Activated CD4-positive, alpha-beta T cell treated with anti-CD3 and anti-CD28 coated beads, Interleukin-2, amount 10 ng/mL, durations not matched to agents 7 days and 5 days (primary cell): ENCODE measurements at regions not wholly inside any gene's neighbourhood (a gene's known extent, or its start where the extent isn't known, plus 50 kb on each side); places are given as distances from the start of the nearest gene placed in this dataset.

Experiments used
- CTCF ChIA-PET: fragments of 350-600 bp; sonication (Branson Sonifier 250); formaldehyde crosslinking; loops from one replicate; lab custom pipeline; 2021; ENCODE audit warnings: antibody characterized with exemption; lab: Charles Lee
- POLR2A ChIA-PET: fragments of 350-600 bp; sonication (Branson Sonifier 250); formaldehyde crosslinking; loops from one replicate; lab custom pipeline; 2021; ENCODE audit warnings: antibody characterized with exemption; lab: Charles Lee
- DNase-seq: peaks from one replicate; pipeline ENCODE4 v3.0.0-alpha.2; 2020
- H3K27ac Mint-ChIP-seq: one replicate; pipeline ENCODE4 v1.8.0; 2021; ENCODE audit warnings: mild to moderate bottlenecking, moderate library complexity, mixed read lengths
- H3K27me3 Mint-ChIP-seq: one replicate; pipeline ENCODE4 v1.8.0; 2021; ENCODE audit warnings: mixed read lengths
- H3K36me3 Mint-ChIP-seq: one replicate; pipeline ENCODE4 v1.8.0; 2021; ENCODE audit warnings: low read depth, mixed read lengths
- H3K4me1 Mint-ChIP-seq: one replicate; pipeline ENCODE4 v1.8.0; 2021; ENCODE audit warnings: mixed read lengths
- H3K4me3 Mint-ChIP-seq: one replicate; pipeline ENCODE4 v1.8.0; 2021; ENCODE audit warnings: mild to moderate bottlenecking, moderate library complexity, mixed read lengths
- H3K9me3 Mint-ChIP-seq: one replicate; pipeline ENCODE4 v1.8.0; 2021; ENCODE audit warnings: mixed read lengths

GRCh38 chr11:134577751-134578395 is 165.8 kb upstream of the B3GAT1 start:
- H3K9me3 Mint-ChIP-seq = no peaks in the 10 kb centered on the region
- peaks cover 14% of the 10 kb centered on the region for H3K27me3 Mint-ChIP-seq
- H3K36me3 Mint-ChIP-seq = no peaks in the 10 kb centered on the region
- DNase-seq = no peak
- no peak overlapping the region for H3K27ac Mint-ChIP-seq
- peaks cover 5% of the 10 kb centered on the region for H3K4me1 Mint-ChIP-seq
- CTCF ChIA-PET = interaction anchor here (1.1 kb wide), 1 partner anchor 11 kb away, joined by 3 read pairs; no protein-coding TSS in a partner anchor
- no peak overlapping the region for H3K4me3 Mint-ChIP-seq
- POLR2A ChIA-PET = no interaction called here

- H3K36me3 Mint-ChIP-seq = no peaks in the 10 kb centered on the region
- H3K27me3 Mint-ChIP-seq = peaks cover 10% of the 10 kb centered on the region
- H3K4me3 Mint-ChIP-seq = no peak overlapping the region
- ChIA-PET POLR2A (no interaction called here), CTCF (interaction anchor here (1.3 kb wide), 1 partner anchor 32 kb away, joined by 4 read pairs; no protein-coding TSS in a partner anchor)
- no peaks in the 10 kb centered on the region for H3K4me1 Mint-ChIP-seq
- H3K27ac Mint-ChIP-seq = no peak overlapping the region
- no peaks in the 10 kb centered on the region for H3K9me3 Mint-ChIP-seq
- DNase-seq = peak; percentile 3
Measured at GRCh38 chr11:134576721-134577171, 164.7 kb upstream of the B3GAT1 start.

- CTCF ChIA-PET = interaction anchor here (1.3 kb wide), 1 partner anchor 31 kb away, joined by 4 read pairs; no protein-coding TSS in a partner anchor
- Mint-ChIP-seq H3K36me3 (no peaks in the 10 kb centered on the region), H3K27ac (no peak overlapping the region), H3K9me3 (no peaks in the 10 kb centered on the region), H3K27me3 (peaks cover 9% of the 10 kb centered on the region), H3K4me3 (no peak overlapping the region), H3K4me1 (no peaks in the 10 kb centered on the region)
- peak; percentile 5 for DNase-seq
- POLR2A ChIA-PET = no interaction called here
Measured at GRCh38 chr11:134576286-134576685, 164.2 kb upstream of the B3GAT1 start.

GRCh38 chr11:134575504-134576230 is 163.6 kb upstream of the B3GAT1 start:
- no peaks in the 10 kb centered on the region for H3K9me3 Mint-ChIP-seq
- DNase-seq = no peak
- no peaks in the 10 kb centered on the region for H3K4me1 Mint-ChIP-seq
- CTCF ChIA-PET = interaction anchor here (1.3 kb wide), 1 partner anchor 31 kb away, joined by 4 read pairs; no protein-coding TSS in a partner anchor
- H3K4me3 Mint-ChIP-seq = no peak overlapping the region
- POLR2A ChIA-PET = no interaction called here
- H3K27ac Mint-ChIP-seq = no peak overlapping the region
- H3K36me3 Mint-ChIP-seq = no peaks in the 10 kb centered on the region
- H3K27me3 Mint-ChIP-seq = peaks cover 10% of the 10 kb centered on the region

- H3K4me1 Mint-ChIP-seq = no peaks in the 10 kb centered on the region
- no peak overlapping the region for H3K4me3 Mint-ChIP-seq
- peaks cover 9% of the 10 kb centered on the region for H3K27me3 Mint-ChIP-seq
- no peaks in the 10 kb centered on the region for H3K9me3 Mint-ChIP-seq
- H3K27ac Mint-ChIP-seq = no peak overlapping the region
- ChIA-PET CTCF (no interaction called here), POLR2A (no interaction called here)
- DNase-seq = peak; percentile 1
- H3K36me3 Mint-ChIP-seq = no peaks in the 10 kb centered on the region
Measured at GRCh38 chr11:134574947-134575346, 162.9 kb upstream of the B3GAT1 start.

GRCh38 chr11:134574425-134574824 is 162.4 kb upstream of the B3GAT1 start:
- Mint-ChIP-seq H3K36me3 (no peaks in the 10 kb centered on the region), H3K4me1 (no peaks in the 10 kb centered on the region), H3K9me3 (no peaks in the 10 kb centered on the region), H3K27me3 (peaks cover 9% of the 10 kb centered on the region), H3K4me3 (no peak overlapping the region), H3K27ac (no peak overlapping the region)
- ChIA-PET POLR2A (no interaction called here), CTCF (no interaction called here)
- peak; percentile 4 for DNase-seq

- Mint-ChIP-seq H3K27me3 (peaks cover 9% of the 10 kb centered on the region), H3K4me1 (no peaks in the 10 kb centered on the region), H3K4me3 (no peak overlapping the region), H3K9me3 (no peaks in the 10 kb centered on the region), H3K36me3 (no peaks in the 10 kb centered on the region), H3K27ac (no peak overlapping the region)
- DNase-seq = no peak
- CTCF ChIA-PET = no interaction called here
- POLR2A ChIA-PET = no interaction called here
Measured at GRCh38 chr11:134573857-134574256, 161.8 kb upstream of the B3GAT1 start.

GRCh38 chr11:134572741-134573675 is 161.0 kb upstream of the B3GAT1 start:
- Mint-ChIP-seq H3K4me3 (no peak overlapping the region), H3K27me3 (peaks cover 9% of the 10 kb centered on the region), H3K9me3 (no peaks in the 10 kb centered on the region), H3K27ac (no peak overlapping the region), H3K36me3 (no peaks in the 10 kb centered on the region), H3K4me1 (no peaks in the 10 kb centered on the region)
- ChIA-PET POLR2A (no interaction called here), CTCF (no interaction called here)
- peak; percentile 4 for DNase-seq

GRCh38 chr11:134571301-134571700 is 159.3 kb upstream of the B3GAT1 start:
- Mint-ChIP-seq H3K4me3 (no peak overlapping the region), H3K9me3 (no peaks in the 10 kb centered on the region), H3K36me3 (no peaks in the 10 kb centered on the region), H3K4me1 (no peaks in the 10 kb centered on the region), H3K27me3 (peaks cover 9% of the 10 kb centered on the region), H3K27ac (no peak overlapping the region)
- ChIA-PET POLR2A (no interaction called here), CTCF (no interaction called here)
- no peak for DNase-seq

- ChIA-PET CTCF (no interaction called here), POLR2A (no interaction called here)
- Mint-ChIP-seq H3K36me3 (no peaks in the 10 kb centered on the region), H3K9me3 (no peaks in the 10 kb centered on the region), H3K4me3 (no peak overlapping the region), H3K4me1 (no peaks in the 10 kb centered on the region), H3K27ac (no peak overlapping the region), H3K27me3 (peaks cover 9% of the 10 kb centered on the region)
- DNase-seq = no peak
Measured at GRCh38 chr11:134569195-134569594, 157.2 kb upstream of the B3GAT1 start.

- POLR2A ChIA-PET = no interaction called here
- Mint-ChIP-seq H3K4me3 (no peak overlapping the region), H3K9me3 (no peaks in the 10 kb centered on the region), H3K36me3 (no peaks in the 10 kb centered on the region), H3K27me3 (peaks cover 8% of the 10 kb centered on the region), H3K4me1 (no peaks in the 10 kb centered on the region), H3K27ac (no peak overlapping the region)
- no peak for DNase-seq
- CTCF ChIA-PET = no interaction called here
Measured at GRCh38 chr11:134566311-134566710, 154.3 kb upstream of the B3GAT1 start.

GRCh38 chr11:134565343-134565891 is 153.4 kb upstream of the B3GAT1 start:
- H3K27ac Mint-ChIP-seq = no peak overlapping the region
- no peaks in the 10 kb centered on the region for H3K36me3 Mint-ChIP-seq
- peaks cover 4% of the 10 kb centered on the region for H3K27me3 Mint-ChIP-seq
- no peak overlapping the region for H3K4me3 Mint-ChIP-seq
- ChIA-PET CTCF (no interaction called here), POLR2A (no interaction called here)
- H3K9me3 Mint-ChIP-seq = no peaks in the 10 kb centered on the region
- H3K4me1 Mint-ChIP-seq = no peaks in the 10 kb centered on the region
- no peak for DNase-seq
